Stromal cell of bone marrow (primary cell): ENCODE measurements at regions not wholly inside any gene's neighbourhood (a gene's known extent, or its start where the extent isn't known, plus 50 kb on each side); places are given as distances from the start of the nearest gene placed in this dataset.
"Not testable (repeated sequence)": the region's sequence is repeated elsewhere in the genome, so short reads cannot be mapped to it uniquely, and the experiment has no call there.

Source experiments
- DNase-seq: peaks from one replicate; pipeline ENCODE4 v3.0.0-alpha.2; 2012; ENCODE audit warnings: low read depth

- not testable (repeated sequence) for DNase-seq
Observed at GRCh38 chr13:79607895-79608294, 126.9 kb downstream of the NDFIP2 start.
